ENCODE measurements at regions not wholly inside any gene's neighbourhood (a gene's known extent, or its start where the extent isn't known, plus 50 kb on each side); places are given as distances from the start of the nearest gene placed in this dataset.

DNA sequence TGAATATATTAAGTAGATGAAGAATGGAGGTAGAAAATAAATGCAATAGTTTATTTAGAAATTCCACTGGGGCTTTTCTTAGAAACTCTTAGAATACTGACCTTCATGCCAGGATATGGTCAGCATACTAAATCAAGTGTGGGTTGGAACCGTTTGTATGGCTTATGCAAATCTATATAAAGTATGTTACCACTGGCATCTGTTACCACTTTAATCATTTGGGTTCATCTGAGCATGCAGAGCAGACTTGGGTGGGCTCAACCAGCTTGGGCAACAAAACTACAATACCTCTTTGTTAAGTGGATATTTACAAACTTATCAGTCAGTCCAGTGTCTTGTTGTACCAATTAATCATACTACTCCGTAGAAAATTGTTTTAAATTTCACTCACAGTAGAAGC, 125.8 kb downstream of the CRPPA start:
- Histone ChIP-seq H3K4me2 (ENCODE audit: low read depth, low read length) (no peak overlapping the region), H4K20me1 (ENCODE audit: insufficient read depth, low read length) (no peaks in the 10 kb centered on the region), H3K9me3 (replicated peaks; ENCODE audit: insufficient read depth, low read length) (no peaks in the 10 kb centered on the region), H3K27me3 (replicated peaks; ENCODE audit: insufficient read depth, low read length) (no peaks in the 10 kb centered on the region), H3K9me2 (replicated peaks; ENCODE audit: insufficient read depth, low read length) (no peaks in the 10 kb centered on the region), H2AFZ (ENCODE audit: low read length) (no peak overlapping the region), H3K4me3 (ENCODE audit: low read length) (no peak overlapping the region), H3K4me1 (ENCODE audit: low read length) (no peaks in the 10 kb centered on the region), H3K27ac (ENCODE audit: low read length) (no peak overlapping the region), H3K79me2 (ENCODE audit: low read length) (no peaks in the 10 kb centered on the region), H3K9ac (ENCODE audit: low read length) (no peak overlapping the region), H3K36me3 (replicated peaks; ENCODE audit: insufficient read depth, low read length) (no peaks in the 10 kb centered on the region), H3F3A (ENCODE audit: insufficient read depth, low read length) (no peaks in the 10 kb centered on the region)
- no peak for DNase-seq
- TF ChIP-seq EZH2phosphoT487 (IDR thresholded peaks at IDR 0.05; ENCODE audit: low read length) (no peak), EZH2 (optimal IDR thresholded peaks at IDR 0.05; ENCODE audit: low read depth, low read length) (no peak)
- TF ChIP-seq, protein P1, sequence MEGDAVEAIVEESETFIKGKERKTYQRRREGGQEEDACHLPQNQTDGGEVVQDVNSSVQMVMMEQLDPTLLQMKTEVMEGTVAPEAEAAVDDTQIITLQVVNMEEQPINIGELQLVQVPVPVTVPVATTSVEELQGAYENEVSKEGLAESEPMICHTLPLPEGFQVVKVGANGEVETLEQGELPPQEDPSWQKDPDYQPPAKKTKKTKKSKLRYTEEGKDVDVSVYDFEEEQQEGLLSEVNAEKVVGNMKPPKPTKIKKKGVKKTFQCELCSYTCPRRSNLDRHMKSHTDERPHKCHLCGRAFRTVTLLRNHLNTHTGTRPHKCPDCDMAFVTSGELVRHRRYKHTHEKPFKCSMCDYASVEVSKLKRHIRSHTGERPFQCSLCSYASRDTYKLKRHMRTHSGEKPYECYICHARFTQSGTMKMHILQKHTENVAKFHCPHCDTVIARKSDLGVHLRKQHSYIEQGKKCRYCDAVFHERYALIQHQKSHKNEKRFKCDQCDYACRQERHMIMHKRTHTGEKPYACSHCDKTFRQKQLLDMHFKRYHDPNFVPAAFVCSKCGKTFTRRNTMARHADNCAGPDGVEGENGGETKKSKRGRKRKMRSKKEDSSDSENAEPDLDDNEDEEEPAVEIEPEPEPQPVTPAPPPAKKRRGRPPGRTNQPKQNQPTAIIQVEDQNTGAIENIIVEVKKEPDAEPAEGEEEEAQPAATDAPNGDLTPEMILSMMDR (IDR thresholded peaks at IDR 0.05; ENCODE audit: low read length) = no peak

DNA sequence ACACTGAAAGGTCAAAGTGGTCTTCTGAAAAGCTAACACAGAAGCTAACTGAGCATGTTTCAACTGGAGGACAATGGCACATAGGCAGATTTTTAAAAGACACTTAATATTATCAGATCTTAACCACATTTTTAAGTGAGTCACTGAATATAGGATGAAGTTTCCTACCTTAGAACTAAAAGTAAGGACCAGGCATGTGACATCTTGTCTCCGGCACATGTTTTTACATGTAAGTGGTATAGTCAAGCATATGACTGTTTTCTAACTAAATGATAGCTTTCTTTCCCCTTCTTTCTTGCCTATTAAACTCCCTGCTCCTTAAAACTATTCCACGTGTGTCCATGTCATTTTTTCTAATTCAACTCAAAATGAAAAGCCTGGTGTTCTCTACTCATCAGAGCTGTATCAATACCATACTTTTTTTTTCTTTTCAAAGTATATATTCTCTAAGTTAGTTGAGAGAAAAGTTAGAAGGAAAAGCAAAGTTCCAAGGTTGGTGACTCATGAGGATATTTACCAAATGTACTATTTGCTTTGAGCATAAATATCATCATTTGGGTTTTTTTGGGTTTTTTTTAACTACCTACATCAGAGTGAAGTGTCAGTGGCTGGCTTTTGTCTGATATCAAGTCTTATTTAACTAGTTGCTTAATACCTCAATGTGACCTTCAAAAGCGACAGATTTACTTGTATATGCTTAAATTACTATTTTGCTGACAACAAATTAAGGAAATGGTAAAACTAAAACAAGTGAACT, 127.5 kb downstream of the CRPPA start:
- Histone ChIP-seq H3K27me3 (replicated peaks; ENCODE audit: insufficient read depth, low read length) (no peaks in the 10 kb centered on the region), H3K79me2 (ENCODE audit: low read length) (no peaks in the 10 kb centered on the region), H3K4me2 (ENCODE audit: low read depth, low read length) (no peak overlapping the region), H3K4me1 (ENCODE audit: low read length) (no peaks in the 10 kb centered on the region), H3K36me3 (replicated peaks; ENCODE audit: insufficient read depth, low read length) (no peaks in the 10 kb centered on the region), H3K9me2 (replicated peaks; ENCODE audit: insufficient read depth, low read length) (no peaks in the 10 kb centered on the region), H3K9ac (ENCODE audit: low read length) (no peak overlapping the region), H3K9me3 (replicated peaks; ENCODE audit: insufficient read depth, low read length) (no peaks in the 10 kb centered on the region), H3K4me3 (ENCODE audit: low read length) (no peak overlapping the region), H2AFZ (ENCODE audit: low read length) (no peak overlapping the region), H3K27ac (ENCODE audit: low read length) (no peak overlapping the region), H3F3A (ENCODE audit: insufficient read depth, low read length) (no peaks in the 10 kb centered on the region), H4K20me1 (ENCODE audit: insufficient read depth, low read length) (no peaks in the 10 kb centered on the region)
- TF ChIP-seq EZH2phosphoT487 (IDR thresholded peaks at IDR 0.05; ENCODE audit: low read length) (no peak), EZH2 (optimal IDR thresholded peaks at IDR 0.05; ENCODE audit: low read depth, low read length) (no peak)
- TF ChIP-seq, protein P1 (IDR thresholded peaks at IDR 0.05; ENCODE audit: low read length) = no peak
- no peak for DNase-seq

DNA sequence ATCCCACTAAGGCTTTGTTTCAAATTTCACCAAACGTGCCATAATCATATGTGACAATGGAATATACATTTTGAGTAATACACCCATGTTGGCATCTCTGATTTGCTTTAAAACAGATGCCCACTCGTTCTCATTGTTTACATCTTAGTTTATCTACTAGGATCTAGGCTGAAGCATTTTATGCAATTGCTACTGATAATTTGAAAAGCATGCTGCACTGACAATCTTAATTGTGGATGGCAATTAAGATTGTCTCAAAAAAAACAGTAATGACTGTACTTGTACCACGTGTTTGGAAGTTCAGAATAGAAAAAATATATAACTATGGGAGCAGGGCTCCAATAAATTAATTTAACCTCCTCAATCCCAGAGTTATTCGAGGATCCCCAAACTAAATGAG, 136.8 kb downstream of the CRPPA start:
- H3K27me3 ChIP-seq (replicated peaks; ENCODE audit: insufficient read depth, low read length) = no peaks in the 10 kb centered on the region

More for the DNA sequence above, 136.8 kb downstream of the CRPPA start:
- H3K9me3 ChIP-seq (replicated peaks; ENCODE audit: insufficient read depth, low read length) = no peaks in the 10 kb centered on the region
- H3K4me3 ChIP-seq (ENCODE audit: low read length) = no peak overlapping the region
- H3K9ac ChIP-seq (ENCODE audit: low read length) = no peak overlapping the region
- H3K27ac ChIP-seq (ENCODE audit: low read length) = no peak overlapping the region
- no peaks in the 10 kb centered on the region for H4K20me1 ChIP-seq (ENCODE audit: insufficient read depth, low read length)
- H3K36me3 ChIP-seq (replicated peaks; ENCODE audit: insufficient read depth, low read length) = no peaks in the 10 kb centered on the region
- no peak for DNase-seq
- no peaks in the 10 kb centered on the region for H3K4me1 ChIP-seq (ENCODE audit: low read length)
- H3K4me2 ChIP-seq (ENCODE audit: low read depth, low read length) = no peak overlapping the region
- no peaks in the 10 kb centered on the region for H3K9me2 ChIP-seq (replicated peaks; ENCODE audit: insufficient read depth, low read length)
- no peak overlapping the region for H2AFZ ChIP-seq (ENCODE audit: low read length)
- TF ChIP-seq EZH2phosphoT487 (IDR thresholded peaks at IDR 0.05; ENCODE audit: low read length) = no peak
- TF ChIP-seq EZH2 (optimal IDR thresholded peaks at IDR 0.05; ENCODE audit: low read depth, low read length) = no peak
- TF ChIP-seq, protein P1 (IDR thresholded peaks at IDR 0.05; ENCODE audit: low read length) = no peak
- no peaks in the 10 kb centered on the region for H3F3A ChIP-seq (ENCODE audit: insufficient read depth, low read length)
- no peaks in the 10 kb centered on the region for H3K79me2 ChIP-seq (ENCODE audit: low read length)

All from MM.1S (cell line).